ENCODE measurements at regions not wholly inside any gene's neighbourhood (a gene's known extent, or its start where the extent isn't known, plus 50 kb on each side); places are given as distances from the start of the nearest gene placed in this dataset.
"Not testable (repeated sequence)": the region's sequence is repeated elsewhere in the genome, so short reads cannot be mapped to it uniquely, and the experiment has no call there.

DNA sequence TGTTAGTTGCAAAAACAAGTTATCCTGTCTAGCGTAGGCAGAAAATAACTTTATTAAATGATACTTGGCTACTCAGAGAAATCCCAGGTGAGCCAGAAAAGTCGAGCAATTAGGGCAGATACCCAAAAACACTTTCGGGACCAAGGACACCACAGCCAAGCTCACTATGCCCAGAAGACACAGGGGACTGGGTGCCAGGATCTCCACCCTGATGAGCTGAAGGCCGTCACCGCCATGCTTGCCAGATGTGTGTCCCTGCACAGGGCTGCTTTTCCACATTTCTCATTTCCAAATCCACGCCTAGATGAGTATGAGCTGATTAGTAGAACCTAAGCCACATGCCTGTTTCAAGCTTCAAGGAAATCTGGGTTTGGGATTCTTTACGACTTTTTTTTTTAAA lies 214.0 kb upstream of the SMLR1 start:
- Mint-ChIP-seq H3K27ac (ENCODE audit: unreplicated experiment) (no peak overlapping the region), H3K9me3 (ENCODE audit: low read depth) (no peaks in the 10 kb centered on the region), H3K36me3 (ENCODE audit: low read depth) (no peaks in the 10 kb centered on the region), H3K27me3 (ENCODE audit: low read depth) (no peaks in the 10 kb centered on the region), H3K4me1 (ENCODE audit: low read depth) (no peaks in the 10 kb centered on the region), H3K4me3 (ENCODE audit: unreplicated experiment) (no peak overlapping the region)
- TF ChIP-seq, protein P1, sequence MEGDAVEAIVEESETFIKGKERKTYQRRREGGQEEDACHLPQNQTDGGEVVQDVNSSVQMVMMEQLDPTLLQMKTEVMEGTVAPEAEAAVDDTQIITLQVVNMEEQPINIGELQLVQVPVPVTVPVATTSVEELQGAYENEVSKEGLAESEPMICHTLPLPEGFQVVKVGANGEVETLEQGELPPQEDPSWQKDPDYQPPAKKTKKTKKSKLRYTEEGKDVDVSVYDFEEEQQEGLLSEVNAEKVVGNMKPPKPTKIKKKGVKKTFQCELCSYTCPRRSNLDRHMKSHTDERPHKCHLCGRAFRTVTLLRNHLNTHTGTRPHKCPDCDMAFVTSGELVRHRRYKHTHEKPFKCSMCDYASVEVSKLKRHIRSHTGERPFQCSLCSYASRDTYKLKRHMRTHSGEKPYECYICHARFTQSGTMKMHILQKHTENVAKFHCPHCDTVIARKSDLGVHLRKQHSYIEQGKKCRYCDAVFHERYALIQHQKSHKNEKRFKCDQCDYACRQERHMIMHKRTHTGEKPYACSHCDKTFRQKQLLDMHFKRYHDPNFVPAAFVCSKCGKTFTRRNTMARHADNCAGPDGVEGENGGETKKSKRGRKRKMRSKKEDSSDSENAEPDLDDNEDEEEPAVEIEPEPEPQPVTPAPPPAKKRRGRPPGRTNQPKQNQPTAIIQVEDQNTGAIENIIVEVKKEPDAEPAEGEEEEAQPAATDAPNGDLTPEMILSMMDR (IDR thresholded peaks at IDR 0.05): no peak
- DNase-seq (ENCODE audit: low spot score): no peak

DNA sequence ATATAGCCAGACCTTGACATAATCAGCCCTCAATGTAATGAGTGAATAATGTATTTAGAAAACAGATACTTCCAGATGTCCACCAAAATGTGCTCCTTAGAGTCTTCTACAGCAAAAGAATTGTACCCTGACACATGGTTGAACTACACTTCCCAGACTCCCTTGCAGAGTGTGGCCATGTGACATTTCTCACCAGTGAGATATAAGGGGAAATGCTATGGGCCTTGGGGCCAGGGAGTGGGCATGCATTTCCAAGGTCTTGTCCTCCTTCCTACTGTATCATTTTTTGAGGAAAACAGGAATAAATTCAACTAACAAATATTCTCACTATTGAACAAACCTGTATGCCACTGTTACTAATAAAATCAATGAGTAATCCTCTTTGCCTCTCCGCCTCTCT lies 211.4 kb upstream of the SMLR1 start:
- H3K4me3 Mint-ChIP-seq (ENCODE audit: unreplicated experiment): no peak overlapping the region

DNA sequence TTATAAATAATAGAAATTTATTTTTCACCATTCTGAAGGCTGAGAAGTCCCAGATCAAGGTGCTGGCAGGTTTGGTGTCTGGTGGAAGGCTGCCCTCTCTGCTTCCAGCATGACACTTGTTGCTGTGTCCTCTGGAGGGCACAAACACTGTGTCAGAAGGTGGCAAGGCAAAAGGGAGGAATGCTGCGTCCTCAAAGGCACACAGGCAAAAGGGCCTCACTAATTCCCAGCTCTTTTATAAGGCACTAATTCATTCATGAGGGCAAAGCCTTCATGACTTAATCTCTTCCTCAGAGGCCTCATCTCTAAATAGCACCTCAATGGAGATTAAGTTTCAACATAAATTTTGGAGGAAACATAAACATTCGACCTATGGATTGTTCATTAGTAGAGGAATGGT lies 209.5 kb upstream of the SMLR1 start:
- TF ChIP-seq, protein P1 (IDR thresholded peaks at IDR 0.05): no peak
- no peak for DNase-seq (ENCODE audit: low spot score)
- Mint-ChIP-seq H3K27me3 (ENCODE audit: low read depth) (no peaks in the 10 kb centered on the region), H3K27ac (ENCODE audit: unreplicated experiment) (no peak overlapping the region), H3K4me3 (ENCODE audit: unreplicated experiment) (no peak overlapping the region), H3K4me1 (ENCODE audit: low read depth) (no peaks in the 10 kb centered on the region), H3K9me3 (ENCODE audit: low read depth) (peaks cover 4% of the 10 kb centered on the region), H3K36me3 (ENCODE audit: low read depth) (no peaks in the 10 kb centered on the region)

More for the DNA sequence above, 211.4 kb upstream of the SMLR1 start:
- TF ChIP-seq, protein P1 (IDR thresholded peaks at IDR 0.05): no peak
- H3K4me1 Mint-ChIP-seq (ENCODE audit: low read depth): no peaks in the 10 kb centered on the region
- H3K9me3 Mint-ChIP-seq (ENCODE audit: low read depth): no peaks in the 10 kb centered on the region
- no peak for DNase-seq (ENCODE audit: low spot score)
- no peak overlapping the region for H3K27ac Mint-ChIP-seq (ENCODE audit: unreplicated experiment)
- no peaks in the 10 kb centered on the region for H3K27me3 Mint-ChIP-seq (ENCODE audit: low read depth)
- no peaks in the 10 kb centered on the region for H3K36me3 Mint-ChIP-seq (ENCODE audit: low read depth)

DNA sequence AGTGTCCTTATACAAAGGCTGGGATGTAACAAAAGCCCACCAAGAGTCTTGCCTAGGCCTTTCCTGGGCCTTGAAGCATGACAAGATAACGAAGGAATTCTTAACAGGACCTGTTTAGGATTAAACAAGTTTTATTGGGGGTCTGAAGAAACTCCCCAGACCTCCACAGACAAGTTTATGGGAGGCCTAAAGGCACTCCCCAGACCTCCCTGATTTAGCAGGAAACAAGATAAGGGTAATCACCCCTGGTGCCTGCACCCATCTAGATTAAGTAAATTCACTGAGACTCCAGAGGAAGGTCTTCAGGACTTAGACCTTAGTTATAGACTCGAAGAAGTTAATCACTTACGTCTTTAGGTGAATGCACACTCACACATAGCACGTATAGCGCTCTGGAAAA lies 208.4 kb upstream of the SMLR1 start:
- peaks cover 14% of the 10 kb centered on the region for H3K9me3 Mint-ChIP-seq (ENCODE audit: low read depth)
- not testable (repeated sequence) for H3K4me3 Mint-ChIP-seq (ENCODE audit: unreplicated experiment); DNase-seq (ENCODE audit: low spot score); H3K27ac Mint-ChIP-seq (ENCODE audit: unreplicated experiment); H3K27me3 Mint-ChIP-seq (ENCODE audit: low read depth); H3K36me3 Mint-ChIP-seq (ENCODE audit: low read depth); H3K4me1 Mint-ChIP-seq (ENCODE audit: low read depth)

DNA sequence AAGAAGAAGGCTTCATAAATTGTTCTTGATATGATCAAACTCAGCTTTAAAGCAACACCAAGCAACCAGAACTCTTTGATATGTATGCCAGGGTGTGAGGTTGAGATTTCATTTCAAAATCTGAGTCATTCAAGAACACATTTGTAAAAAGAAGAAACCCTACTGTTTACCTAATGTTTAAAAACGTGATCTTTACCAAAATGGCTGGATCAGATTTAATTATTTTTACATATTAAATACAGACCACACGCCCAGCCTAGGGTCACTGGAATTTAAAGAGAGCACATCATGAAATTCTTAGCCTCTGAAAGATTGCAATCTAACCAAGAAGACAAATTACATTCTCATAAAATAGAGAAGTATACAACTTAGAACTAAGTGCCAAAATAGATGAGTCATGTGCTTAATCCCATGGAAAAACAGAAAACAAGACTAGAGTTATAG lies 206.8 kb upstream of the SMLR1 start:
- Mint-ChIP-seq H3K27ac (ENCODE audit: unreplicated experiment) (no peak overlapping the region), H3K27me3 (ENCODE audit: low read depth) (no peaks in the 10 kb centered on the region), H3K36me3 (ENCODE audit: low read depth) (peaks cover 8% of the 10 kb centered on the region), H3K9me3 (ENCODE audit: low read depth) (peaks cover 14% of the 10 kb centered on the region), H3K4me3 (ENCODE audit: unreplicated experiment) (no peak overlapping the region), H3K4me1 (ENCODE audit: low read depth) (peaks cover 9% of the 10 kb centered on the region)
- DNase-seq (ENCODE audit: low spot score): no peak
- TF ChIP-seq, protein P1 (IDR thresholded peaks at IDR 0.05): no peak

DNA sequence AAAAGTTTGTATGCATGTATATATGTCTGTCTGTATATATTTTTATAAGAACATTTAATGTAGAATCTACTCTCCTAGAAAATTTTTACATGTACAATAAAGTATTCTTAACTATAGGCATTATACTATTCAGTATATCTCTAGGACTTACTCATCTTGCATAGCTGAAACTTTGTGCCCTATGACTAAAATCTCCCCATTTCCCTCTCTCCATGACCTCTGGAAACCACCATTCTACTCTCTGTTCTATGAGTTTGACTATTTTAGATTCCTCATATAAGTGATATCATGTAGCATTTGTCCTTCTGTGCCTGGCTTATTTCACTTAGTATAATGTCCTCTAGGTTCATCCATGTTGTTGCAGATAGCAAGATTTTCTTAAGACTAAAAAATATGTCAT lies 205.1 kb upstream of the SMLR1 start:
- TF ChIP-seq, protein P1 (IDR thresholded peaks at IDR 0.05): no peak
- H3K4me3 Mint-ChIP-seq (ENCODE audit: unreplicated experiment): no peak overlapping the region
- no peak for DNase-seq (ENCODE audit: low spot score)
- peaks cover 8% of the 10 kb centered on the region for H3K36me3 Mint-ChIP-seq (ENCODE audit: low read depth)
- peaks cover 18% of the 10 kb centered on the region for H3K4me1 Mint-ChIP-seq (ENCODE audit: low read depth)
- H3K27ac Mint-ChIP-seq (ENCODE audit: unreplicated experiment): no peak overlapping the region
- H3K27me3 Mint-ChIP-seq (ENCODE audit: low read depth): no peaks in the 10 kb centered on the region
- peaks cover 14% of the 10 kb centered on the region for H3K9me3 Mint-ChIP-seq (ENCODE audit: low read depth)

Data from chondrocyte (in vitro differentiated cells).